Cardiac fibroblast (primary cell): ENCODE measurements at regions not wholly inside any gene's neighbourhood (a gene's known extent, or its start where the extent isn't known, plus 50 kb on each side); places are given as distances from the start of the nearest gene placed in this dataset.

Experiments used
- DNase-seq, 2 donors: peaks; one replicate each; pipeline versions ENCODE4 v3.0.0 to v3.0.0-alpha.2; 2010; ENCODE audit warnings: low read depth in 2 of 2
- H3K4me3 ChIP-seq, 2 donors: replicated peaks in 1 of 2; 1 replicate in 1 of 2; 2 replicates in 1 of 2; pipeline ENCODE4 v1.5.1; 2011; ENCODE audit warnings: low read depth in 2 of 2, low read length in 2 of 2, mild to moderate bottlenecking in 2 of 2, moderate library complexity in 1 of 2
- CTCF ChIP-seq: IDR thresholded peaks from one replicate; pipeline ENCODE4 v1.5.1; 2011; ENCODE audit warnings: low read depth, mild to moderate bottlenecking, low read length, inconsistent platforms

- no peak for DNase-seq
Measured at GRCh38 chr7:15851201-15851600, 164.7 kb upstream of the MEOX2 start.

GRCh38 chr7:15848901-15849300 is 162.4 kb upstream of the MEOX2 start:
- no peak for DNase-seq
- TF ChIP-seq CTCF, result no peak

More at GRCh38 chr7:15851201-15851600, 164.7 kb upstream of the MEOX2 start:
- no peak for TF ChIP-seq CTCF
- no peak overlapping the region for H3K4me3 ChIP-seq

GRCh38 chr7:15848362-15848761 is 161.9 kb upstream of the MEOX2 start:
- TF ChIP-seq CTCF, result no peak
- no peak for DNase-seq
- H3K4me3 ChIP-seq, result no peak overlapping the region

More at GRCh38 chr7:15848901-15849300, 162.4 kb upstream of the MEOX2 start:
- no peak overlapping the region for H3K4me3 ChIP-seq

- no peak overlapping the region for H3K4me3 ChIP-seq
- DNase-seq, result no peak
- no peak for TF ChIP-seq CTCF
Measured at GRCh38 chr7:15845868-15846267, 159.4 kb upstream of the MEOX2 start.

- DNase-seq, result no peak
- H3K4me3 ChIP-seq, result no peak overlapping the region
- no peak for TF ChIP-seq CTCF
Measured at GRCh38 chr7:15845461-15845860, 159.0 kb upstream of the MEOX2 start.

GRCh38 chr7:15839416-15840100 is 153.1 kb upstream of the MEOX2 start:
- DNase-seq, result peak; percentile 46 to 67
- no peak for TF ChIP-seq CTCF
- peak overlapping the region; percentile 21 to 45 for H3K4me3 ChIP-seq

GRCh38 chr7:15838265-15838664 is 151.8 kb upstream of the MEOX2 start:
- TF ChIP-seq CTCF, result no peak
- H3K4me3 ChIP-seq, result no peak overlapping the region
- no peak for DNase-seq
